Choroid plexus epithelial cell (primary cell): ENCODE measurements at regions not wholly inside any gene's neighbourhood (a gene's known extent, or its start where the extent isn't known, plus 50 kb on each side); places are given as distances from the start of the nearest gene placed in this dataset.
A peak's percentile ranks its signal among the peaks of the same experiment; 100 is the strongest.
"Not testable (repeated sequence)": the region's sequence is repeated elsewhere in the genome, so short reads cannot be mapped to it uniquely, and the experiment has no call there.

Source experiments
- DNase-seq: peaks from one replicate; pipeline ENCODE4 v3.0.0-alpha.2; 2010; ENCODE audit warnings: low read depth
- H3K4me3 ChIP-seq: 2 replicates; pipeline ENCODE4 v1.5.1; 2011; ENCODE audit warnings: low read depth, mild to moderate bottlenecking, control low read depth, low read length, moderate library complexity
- CTCF ChIP-seq: conservative IDR thresholded peaks from 2 replicates; pipeline ENCODE4 v1.5.1; 2011; ENCODE audit warnings: low read depth, mild to moderate bottlenecking, control low read depth, inconsistent platforms, low read length, moderate library complexity

GRCh38 chr12:84113666-84114065, 798.9 kb downstream of the SLC6A15 start:
- DNase-seq = no peak
- no peak for TF ChIP-seq CTCF
- H3K4me3 ChIP-seq = no peak overlapping the region

GRCh38 chr12:84103886-84104285, 808.7 kb downstream of the SLC6A15 start:
- not testable (repeated sequence) for DNase-seq, H3K4me3 ChIP-seq

- H3K4me3 ChIP-seq, DNase-seq: not testable (repeated sequence)
These were observed 810.6 kb downstream of the SLC6A15 start for GRCh38 chr12:84101963-84102362.

GRCh38 chr12:84099591-84099990, 813.0 kb downstream of the SLC6A15 start:
- DNase-seq, H3K4me3 ChIP-seq: not testable (repeated sequence)

- no peak for DNase-seq
- TF ChIP-seq CTCF = no peak
- H3K4me3 ChIP-seq = no peak overlapping the region
These were observed 820.9 kb downstream of the SLC6A15 start for GRCh38 chr12:84091651-84092050.

GRCh38 chr12:84089356-84089755, 823.2 kb downstream of the SLC6A15 start:
- H3K4me3 ChIP-seq = no peak overlapping the region
- no peak for DNase-seq
- TF ChIP-seq CTCF = no peak

- H3K4me3 ChIP-seq = no peak overlapping the region
- no peak for TF ChIP-seq CTCF
- no peak for DNase-seq
These were observed 827.6 kb downstream of the SLC6A15 start for GRCh38 chr12:84085046-84085445.

- H3K4me3 ChIP-seq = no peak overlapping the region
- no peak for TF ChIP-seq CTCF
- peak; percentile 51 for DNase-seq
These were observed 833.0 kb downstream of the SLC6A15 start for GRCh38 chr12:84079626-84080025.

GRCh38 chr12:84077679-84078078, 834.9 kb downstream of the SLC6A15 start:
- H3K4me3 ChIP-seq = no peak overlapping the region
- DNase-seq = no peak
- TF ChIP-seq CTCF = no peak
